GM12891 (cell line): ENCODE measurements at regions not wholly inside any gene's neighbourhood (a gene's known extent, or its start where the extent isn't known, plus 50 kb on each side); places are given as distances from the start of the nearest gene placed in this dataset.

Experiments
- DNase-seq: peaks from one replicate; pipeline ENCODE4 v3.0.0; 2011; ENCODE audit warnings: low spot score; ENCODE audit not compliant: insufficient read length
- FAIRE-seq: peaks from 2 replicates; lab custom pipeline; 2011; peaks lifted over from hg19 to GRCh38; lab: Jason Lieb, UNC
- PAX5 ChIP-seq: IDR thresholded peaks from 2 replicates; pipeline ENCODE4 v1.6.1; 2011; ENCODE audit warnings: low read length, moderate library complexity, mild to moderate bottlenecking; ENCODE audit not compliant: insufficient read depth, severe bottlenecking
- POLR2A ChIP-seq: IDR thresholded peaks from 2 replicates; pipeline ENCODE4 v1.6.1; 2011; ENCODE audit warnings: low read depth, low read length, control low read depth
- POLR2AphosphoS5 ChIP-seq: IDR thresholded peaks from 2 replicates; pipeline ENCODE4 v1.6.1; 2011; ENCODE audit warnings: low read depth, low read length, control low read depth
- POU2F2 ChIP-seq: IDR thresholded peaks from 2 replicates; pipeline ENCODE4 v1.6.1; 2011; ENCODE audit warnings: low read depth, mild to moderate bottlenecking, control low read depth, low read length, moderate library complexity
- SPI1 ChIP-seq: IDR thresholded peaks from 2 replicates; pipeline ENCODE4 v1.6.1; 2011; ENCODE audit warnings: low read depth, low read length, control low read depth
- TAF1 ChIP-seq: IDR thresholded peaks from 2 replicates; pipeline ENCODE4 v1.6.1; 2011; ENCODE audit warnings: low read depth, low read length, control low read depth

DNA sequence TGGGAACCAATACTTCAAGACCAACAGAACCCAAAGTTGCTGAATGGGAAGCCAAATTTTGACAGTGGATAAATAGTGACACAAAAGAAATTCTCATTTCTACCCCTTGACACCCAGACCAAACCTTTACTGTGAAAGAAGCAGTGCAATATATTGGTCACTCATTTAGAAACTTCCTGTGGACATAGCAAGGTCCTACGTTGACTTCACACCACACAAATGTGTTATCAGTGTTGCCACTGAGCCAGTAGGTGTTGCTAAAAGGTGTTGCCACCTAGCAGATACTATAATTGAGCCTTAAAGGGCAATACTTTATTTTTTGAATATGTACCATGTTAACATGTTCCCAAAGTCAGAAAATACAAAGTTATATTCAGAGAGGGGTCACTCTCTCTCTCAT is 1008.9 kb upstream of the CDH2 start:
- FAIRE-seq = no peak
- no peak for TF ChIP-seq SPI1
- TF ChIP-seq TAF1 = no peak
- no peak for TF ChIP-seq POLR2AphosphoS5
- no peak for TF ChIP-seq POLR2A
- TF ChIP-seq POU2F2 = no peak
- TF ChIP-seq PAX5 = no peak
- no peak for DNase-seq

DNA sequence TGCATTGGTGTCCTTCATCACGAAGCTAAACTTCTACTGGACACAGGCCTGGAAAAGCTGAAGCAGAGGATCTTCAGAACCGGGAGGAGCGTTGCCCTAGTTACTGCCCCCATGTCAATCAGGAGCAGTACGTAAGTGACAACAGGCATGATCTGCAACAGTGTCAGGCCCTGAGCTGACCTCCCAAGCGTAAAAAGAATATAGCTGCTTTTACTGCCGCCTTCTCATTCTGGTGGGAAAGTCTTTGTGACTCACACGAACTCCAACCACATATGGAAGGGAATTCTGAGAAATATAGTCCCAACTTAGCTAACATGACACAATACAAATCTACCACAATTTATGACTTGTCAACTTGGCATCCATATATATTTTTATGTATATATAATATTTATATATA is 1007.7 kb upstream of the CDH2 start:
- FAIRE-seq (no peak), DNase-seq (no peak)
- TF ChIP-seq PAX5 (no peak), TAF1 (no peak), POLR2AphosphoS5 (no peak), POLR2A (no peak), SPI1 (no peak), POU2F2 (no peak)

DNA sequence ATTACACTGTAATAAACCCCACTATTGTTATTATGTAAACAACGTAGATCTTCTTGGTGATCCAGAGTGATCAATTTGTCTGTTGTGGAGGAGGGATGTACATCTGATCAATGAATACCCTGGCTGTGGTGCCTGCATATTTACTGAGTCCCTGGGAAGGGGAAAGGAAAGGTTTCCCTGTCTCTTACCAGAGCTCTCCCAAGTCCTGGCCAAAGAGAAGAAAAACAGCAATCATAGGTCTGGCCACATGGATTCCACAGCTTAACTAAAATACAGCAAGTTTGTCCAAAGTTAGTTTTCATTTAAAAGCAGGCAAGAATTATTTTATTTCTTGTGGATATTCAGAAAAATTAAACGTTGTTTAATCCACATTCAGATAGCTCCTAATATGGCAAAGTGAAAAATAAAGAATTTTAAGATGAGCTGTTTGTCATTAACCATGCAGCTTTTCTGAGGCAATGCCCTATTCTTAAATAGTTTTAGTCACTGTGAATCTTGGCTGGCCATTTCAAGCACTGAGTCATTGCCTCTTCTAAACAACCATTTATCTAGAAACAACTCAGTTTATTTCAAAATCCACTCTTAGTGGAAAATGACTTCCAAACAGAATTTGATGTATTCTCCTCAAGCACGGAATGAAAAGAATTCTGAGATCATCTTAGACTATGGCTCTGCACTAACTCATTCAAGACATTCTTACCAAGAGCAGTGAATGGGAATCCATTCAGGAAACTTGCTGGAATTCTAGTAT is 1004.4 kb upstream of the CDH2 start:
- no peak for DNase-seq
- no peak for FAIRE-seq
- TF ChIP-seq TAF1 (no peak), PAX5 (no peak), POU2F2 (no peak), POLR2AphosphoS5 (no peak), POLR2A (no peak), SPI1 (no peak)

DNA sequence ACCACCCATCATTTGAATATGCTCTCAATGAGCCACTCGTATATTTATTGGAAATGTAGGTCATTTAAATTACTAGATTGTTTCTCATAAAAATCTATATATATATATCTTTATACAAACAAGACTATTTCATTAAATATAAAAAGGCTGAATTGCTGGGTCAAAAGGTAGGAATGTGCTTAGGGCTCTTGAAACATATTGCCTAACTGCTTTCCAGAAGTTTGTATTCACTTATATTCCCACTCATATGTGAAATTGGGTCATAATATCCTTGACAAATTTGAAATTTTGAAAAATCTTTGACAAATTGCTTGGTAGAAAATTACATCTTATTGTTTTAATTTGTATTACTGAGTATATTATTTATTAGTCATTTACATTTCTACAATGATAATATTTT is 999.8 kb upstream of the CDH2 start:
- FAIRE-seq (no peak), DNase-seq (no peak)
- TF ChIP-seq SPI1 (no peak), PAX5 (no peak), POLR2AphosphoS5 (no peak), POLR2A (no peak), POU2F2 (no peak)

DNA sequence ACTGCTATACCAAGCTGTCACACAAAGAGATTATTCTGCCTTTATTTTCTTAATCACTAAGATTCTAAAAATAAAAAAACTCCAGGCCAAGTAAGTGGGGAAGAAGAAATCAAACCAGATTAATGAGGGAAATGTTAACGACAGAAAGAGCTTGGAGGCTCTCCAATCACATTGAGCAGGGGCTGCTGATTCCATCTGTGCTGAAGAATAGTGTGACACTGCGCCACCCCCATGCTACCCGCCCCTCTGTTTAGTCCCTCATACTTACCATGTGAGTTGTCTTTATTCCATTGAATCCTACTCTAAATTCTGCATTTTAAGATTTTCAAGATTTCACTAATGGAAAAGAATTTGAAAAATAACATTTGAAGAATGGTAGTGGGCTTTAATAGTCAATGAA is 998.0 kb upstream of the CDH2 start:
- DNase-seq (no peak), FAIRE-seq (no peak)
- TF ChIP-seq TAF1 = no peak

DNA sequence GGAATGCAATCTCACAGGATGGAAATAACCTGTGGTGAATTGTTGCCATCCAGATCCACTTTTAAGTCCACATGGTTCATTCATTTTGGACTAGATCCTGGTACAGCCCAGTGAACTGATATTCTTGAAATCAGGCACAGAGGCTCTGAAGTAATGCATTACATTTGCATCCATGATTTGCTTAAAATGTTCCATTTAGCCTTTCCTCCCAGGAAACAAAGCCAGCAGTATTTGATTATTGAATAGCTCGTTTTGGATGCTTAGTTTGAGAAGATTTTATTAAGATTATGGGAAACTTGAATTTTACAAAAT is 995.8 kb upstream of the CDH2 start:
- TF ChIP-seq PAX5 (no peak), TAF1 (no peak), POU2F2 (no peak), SPI1 (no peak), POLR2A (no peak), POLR2AphosphoS5 (no peak)
- DNase-seq (no peak), FAIRE-seq (no peak)

DNA sequence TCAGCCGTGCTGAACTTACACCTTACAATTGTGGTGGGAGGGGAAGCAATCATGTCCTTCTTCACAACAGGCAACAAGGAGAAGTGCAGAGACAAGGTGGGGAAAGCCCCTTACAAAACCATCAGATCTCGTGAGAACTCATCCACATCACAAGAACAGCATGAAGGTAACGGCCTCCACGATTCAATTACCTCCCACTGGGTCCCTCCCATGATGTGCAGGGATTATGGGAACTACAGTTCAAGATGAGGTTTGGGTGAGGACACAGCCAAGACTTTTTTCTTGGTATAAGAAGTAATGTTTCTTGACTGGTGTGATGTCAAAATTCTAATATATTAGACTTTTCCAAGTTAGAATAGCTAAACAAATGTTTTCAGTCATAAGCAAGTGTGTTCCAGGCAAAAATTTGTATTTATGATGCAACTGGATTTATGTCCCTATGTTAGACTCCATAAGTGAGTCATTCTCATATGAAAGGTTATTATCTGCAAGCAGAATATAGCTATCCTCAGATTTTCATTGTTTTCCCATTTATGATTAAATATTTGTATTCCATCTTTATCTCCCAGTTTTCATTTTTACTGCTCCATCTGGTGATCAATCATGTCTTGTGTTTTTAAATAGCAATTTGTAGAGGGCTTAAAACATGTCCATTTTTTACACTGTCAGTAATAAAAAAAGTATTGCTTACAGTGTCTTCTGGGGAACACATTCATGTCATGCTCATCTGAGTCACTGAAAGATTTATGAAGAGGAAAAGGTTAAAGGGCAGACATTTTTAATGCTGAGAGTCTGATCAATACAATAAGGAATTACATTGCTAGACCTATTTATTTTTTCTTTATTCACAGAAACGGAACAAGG is 995.2 kb upstream of the CDH2 start:
- DNase-seq = no peak
- no peak for FAIRE-seq
- no peak for TF ChIP-seq POU2F2
- TF ChIP-seq POLR2A = no peak
- TF ChIP-seq SPI1 = no peak
- TF ChIP-seq TAF1 = no peak
- no peak for TF ChIP-seq PAX5
- TF ChIP-seq POLR2AphosphoS5 = no peak

DNA sequence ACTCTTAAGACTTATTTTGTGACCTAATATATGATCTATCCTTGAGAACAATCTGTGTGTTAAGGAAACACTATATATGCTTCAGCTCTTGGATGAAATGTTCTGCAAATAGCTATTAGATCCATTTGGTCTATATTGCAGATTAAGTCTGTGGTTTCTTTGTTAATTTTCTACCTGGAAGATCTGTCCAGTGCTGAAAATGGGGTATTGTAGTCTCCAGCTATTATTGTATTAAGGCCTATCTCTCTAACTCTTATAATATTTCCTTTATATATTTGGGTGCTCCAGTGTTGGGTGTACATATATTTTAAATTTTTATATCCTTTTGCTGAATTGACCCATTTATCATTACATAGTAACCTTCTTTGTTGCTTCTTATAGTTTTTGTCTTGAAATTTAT is 992.7 kb upstream of the CDH2 start:
- no peak for TF ChIP-seq POLR2AphosphoS5
- FAIRE-seq (no peak), DNase-seq (no peak)

DNA sequence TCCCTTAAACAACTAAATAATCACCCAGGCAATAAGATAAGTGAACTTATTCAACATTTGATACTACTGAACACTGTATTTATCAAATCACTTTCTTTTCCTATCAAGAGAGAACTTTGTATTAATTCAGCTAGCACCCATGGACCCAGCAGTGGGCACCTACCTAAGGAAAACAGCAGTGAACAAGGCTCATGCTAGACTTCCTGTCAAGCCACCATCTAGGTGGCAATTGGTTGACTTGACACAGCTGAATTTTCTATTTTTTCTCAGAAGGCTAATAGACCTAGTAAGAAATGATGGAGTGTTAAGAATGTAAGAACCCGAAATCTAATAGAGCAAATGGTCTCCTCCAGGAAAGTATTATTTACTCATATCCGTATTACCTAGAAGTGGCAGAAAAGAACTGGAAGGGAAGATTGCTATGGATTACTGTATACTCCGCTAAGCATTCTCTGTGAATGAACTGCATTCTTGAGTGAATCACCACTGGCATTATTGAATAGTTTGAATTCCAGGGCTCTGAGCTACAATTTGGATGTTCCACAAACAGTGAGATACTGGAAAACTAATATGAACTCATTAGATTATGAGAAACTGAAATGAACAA is 988.2 kb upstream of the CDH2 start:
- DNase-seq (no peak), FAIRE-seq (no peak)
- no peak for TF ChIP-seq TAF1
- TF ChIP-seq PAX5 = no peak
- no peak for TF ChIP-seq POLR2A
- TF ChIP-seq POLR2AphosphoS5 = no peak
- TF ChIP-seq SPI1 = no peak
- TF ChIP-seq POU2F2 = no peak
